Keratinocyte (primary cell): ENCODE measurements at regions not wholly inside any gene's neighbourhood (a gene's known extent, or its start where the extent isn't known, plus 50 kb on each side); places are given as distances from the start of the nearest gene placed in this dataset.

Experiments used
- DNase-seq: peaks from one replicate; pipeline ENCODE4 v3.0.0-alpha.2; 2011; ENCODE audit warnings: low read depth, missing footprints, low spot score
- FAIRE-seq: peaks from 2 replicates; lab custom pipeline; 2011; peaks lifted over from hg19 to GRCh38; lab: Jason Lieb, UNC
- H2AFZ ChIP-seq: 2 replicates; pipeline ENCODE4 v1.6.0; 2012; ENCODE audit warnings: low read length, control low read depth, inconsistent platforms; ENCODE audit not compliant: control insufficient read depth
- H3K27ac ChIP-seq: 2 replicates; pipeline ENCODE4 v1.5.1; 2011; ENCODE audit warnings: low read length; ENCODE audit not compliant: control insufficient read depth, insufficient read depth
- H3K27me3 ChIP-seq: 3 replicates; pipeline ENCODE4 v1.6.0; 2011; ENCODE audit warnings: low read length; ENCODE audit not compliant: control insufficient read depth, insufficient read depth; ENCODE audit errors: extremely low read depth
- H3K36me3 ChIP-seq, 2 experiments: 2 replicates in 1 of 2; 3 replicates in 1 of 2; pipeline ENCODE4 v1.5.1; 2011; ENCODE audit warnings: low read length in 2 of 2, mild to moderate bottlenecking in 1 of 2; ENCODE audit not compliant: control insufficient read depth in 2 of 2, insufficient read depth in 2 of 2; ENCODE audit errors: extremely low read depth in 1 of 2
- H3K4me1 ChIP-seq: 3 replicates; pipeline ENCODE4 v1.5.1; 2011; ENCODE audit warnings: low read length; ENCODE audit not compliant: control insufficient read depth, insufficient read depth; ENCODE audit errors: extremely low read depth
- H3K4me2 ChIP-seq: 3 replicates; pipeline ENCODE4 v1.6.0; 2011; ENCODE audit warnings: low read depth, low read length; ENCODE audit not compliant: control insufficient read depth, insufficient read depth; ENCODE audit errors: extremely low read depth
- H3K4me3 ChIP-seq, 3 experiments: fragments of 200-600 bp in 1 of 3; sonication (generic) in 1 of 3; 2 replicates in 2 of 3; 3 replicates in 1 of 3; pipeline ENCODE4 v1.5.1; 2011 to 2016; ENCODE audit warnings: low read length in 3 of 3, mild to moderate bottlenecking in 3 of 3, control low read depth in 2 of 3, inconsistent platforms in 1 of 3, low read depth in 1 of 3, mixed read lengths in 1 of 3, mixed run types in 1 of 3, moderate library complexity in 1 of 3; ENCODE audit not compliant: control insufficient read depth in 2 of 3, insufficient read depth in 2 of 3; ENCODE audit errors: extremely low read depth in 1 of 3
- H3K79me2 ChIP-seq: 2 replicates; pipeline ENCODE4 v1.6.0; 2012; ENCODE audit warnings: low read length; ENCODE audit not compliant: control insufficient read depth, insufficient read depth
- H3K9ac ChIP-seq: 3 replicates; pipeline ENCODE4 v1.6.0; 2011; ENCODE audit warnings: low read length; ENCODE audit not compliant: control insufficient read depth, insufficient read depth; ENCODE audit errors: extremely low read depth
- H3K9me1 ChIP-seq: 3 replicates; pipeline ENCODE4 v1.6.0; 2011; ENCODE audit warnings: low read length; ENCODE audit not compliant: control insufficient read depth, insufficient read depth; ENCODE audit errors: extremely low read depth
- H3K9me3 ChIP-seq: 2 replicates; pipeline ENCODE4 v1.5.1; 2012; ENCODE audit warnings: low read depth, low read length; ENCODE audit not compliant: control insufficient read depth
- H4K20me1 ChIP-seq: 3 replicates; pipeline ENCODE4 v1.6.0; 2011; ENCODE audit warnings: low read length; ENCODE audit not compliant: control insufficient read depth, insufficient read depth; ENCODE audit errors: extremely low read depth
- EZH2 ChIP-seq: IDR thresholded peaks from one replicate; pipeline ENCODE4 v1.6.1; 2012; ENCODE audit warnings: inconsistent platforms, mild to moderate bottlenecking, low read length, moderate library complexity
- dilution Hi-C: fragments of 300-500 bp; cut with MboI; formaldehyde crosslinking; loops from one replicate; pipeline ENCODE4 v1.7.0; 2020; ENCODE audit warnings: low sequenced_read_pairs; ENCODE audit not compliant: extremely low pct_ligation_motif_present
- TF ChIP-seq, protein P1 (sequence below), 3 experiments: IDR thresholded peaks in 1 of 3; conservative IDR thresholded peaks in 1 of 3; optimal IDR thresholded peaks in 1 of 3; 2 replicates in 2 of 3; 3 replicates in 1 of 3; pipeline versions ENCODE3 to v1.5.1; 2011; ENCODE audit warnings: low read length in 3 of 3, mild to moderate bottlenecking in 3 of 3, moderate library complexity in 2 of 3, control low read depth in 1 of 3, inconsistent platforms in 1 of 3; ENCODE audit not compliant: insufficient read depth in 2 of 3; ENCODE audit errors: extremely low read depth in 1 of 3

GRCh38 chr11:116545912-116546311 is 226.9 kb downstream of the BUD13 start:
- Histone ChIP-seq H2AFZ (no peak overlapping the region), H3K79me2 (no peaks in the 10 kb centered on the region), H3K9ac (no peak overlapping the region), H3K4me1 (no peaks in the 10 kb centered on the region), H3K27ac (no peak overlapping the region), H3K9me3 (no peaks in the 10 kb centered on the region), H3K4me3 (no peak overlapping the region), H3K36me3 (no peaks in the 10 kb centered on the region), H3K27me3 (no peaks in the 10 kb centered on the region), H4K20me1 (no peaks in the 10 kb centered on the region), H3K9me1 (no peaks in the 10 kb centered on the region), H3K4me2 (no peak overlapping the region)
- TF ChIP-seq EZH2: no peak
- TF ChIP-seq, protein P1, sequence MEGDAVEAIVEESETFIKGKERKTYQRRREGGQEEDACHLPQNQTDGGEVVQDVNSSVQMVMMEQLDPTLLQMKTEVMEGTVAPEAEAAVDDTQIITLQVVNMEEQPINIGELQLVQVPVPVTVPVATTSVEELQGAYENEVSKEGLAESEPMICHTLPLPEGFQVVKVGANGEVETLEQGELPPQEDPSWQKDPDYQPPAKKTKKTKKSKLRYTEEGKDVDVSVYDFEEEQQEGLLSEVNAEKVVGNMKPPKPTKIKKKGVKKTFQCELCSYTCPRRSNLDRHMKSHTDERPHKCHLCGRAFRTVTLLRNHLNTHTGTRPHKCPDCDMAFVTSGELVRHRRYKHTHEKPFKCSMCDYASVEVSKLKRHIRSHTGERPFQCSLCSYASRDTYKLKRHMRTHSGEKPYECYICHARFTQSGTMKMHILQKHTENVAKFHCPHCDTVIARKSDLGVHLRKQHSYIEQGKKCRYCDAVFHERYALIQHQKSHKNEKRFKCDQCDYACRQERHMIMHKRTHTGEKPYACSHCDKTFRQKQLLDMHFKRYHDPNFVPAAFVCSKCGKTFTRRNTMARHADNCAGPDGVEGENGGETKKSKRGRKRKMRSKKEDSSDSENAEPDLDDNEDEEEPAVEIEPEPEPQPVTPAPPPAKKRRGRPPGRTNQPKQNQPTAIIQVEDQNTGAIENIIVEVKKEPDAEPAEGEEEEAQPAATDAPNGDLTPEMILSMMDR (optimal IDR thresholded peaks at IDR 0.05 in 1 of 3, IDR thresholded peaks at IDR 0.05 in 1 of 3, conservative IDR thresholded peaks at IDR 0.05 in 1 of 3; ENCODE audit: extremely low read depth in 1 of 3, insufficient read depth in 2 of 3, low read length in 3 of 3): no peak
- DNase-seq: no peak
- FAIRE-seq: no peak
- dilution Hi-C loops: no loop called here

DNA sequence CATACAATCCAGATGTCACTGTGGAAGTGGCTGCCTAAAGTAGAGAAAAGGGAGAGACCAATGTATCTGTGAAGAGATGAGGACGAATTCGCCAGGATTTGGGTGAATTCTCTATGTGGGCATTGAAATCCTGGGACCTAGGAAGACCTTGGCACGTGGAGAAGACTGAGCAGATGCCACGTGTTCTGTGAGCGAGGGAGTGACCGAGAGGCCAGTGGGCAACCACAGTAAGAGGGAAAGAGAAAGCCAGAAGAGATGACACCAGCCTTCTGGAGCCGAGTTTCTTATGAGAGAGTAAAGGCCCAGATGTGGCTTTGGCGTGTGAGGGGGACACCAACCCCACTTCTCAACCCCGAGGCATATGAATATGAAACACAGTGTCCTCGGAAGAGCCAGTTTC is 228.1 kb downstream of the BUD13 start:
- Histone ChIP-seq H3K9ac (no peak overlapping the region), H3K4me3 (no peak overlapping the region), H3K4me1 (no peaks in the 10 kb centered on the region), H3K27me3 (no peaks in the 10 kb centered on the region), H3K36me3 (no peaks in the 10 kb centered on the region), H2AFZ (no peak overlapping the region), H3K4me2 (no peak overlapping the region), H3K9me1 (no peaks in the 10 kb centered on the region), H3K27ac (no peak overlapping the region), H4K20me1 (no peaks in the 10 kb centered on the region), H3K79me2 (no peaks in the 10 kb centered on the region), H3K9me3 (no peaks in the 10 kb centered on the region)
- FAIRE-seq: no peak
- TF ChIP-seq, protein P1 (optimal IDR thresholded peaks at IDR 0.05 in 1 of 3, IDR thresholded peaks at IDR 0.05 in 1 of 3, conservative IDR thresholded peaks at IDR 0.05 in 1 of 3; ENCODE audit: extremely low read depth in 1 of 3, insufficient read depth in 2 of 3, low read length in 3 of 3): no peak
- TF ChIP-seq EZH2: no peak
- no peak for DNase-seq
- dilution Hi-C loops: no loop called here
